Loucy (cell line): ENCODE measurements at regions not wholly inside any gene's neighbourhood (a gene's known extent, or its start where the extent isn't known, plus 50 kb on each side); places are given as distances from the start of the nearest gene placed in this dataset.

Experiments used
- H2AFZ ChIP-seq: fragments of 200-600 bp; sonication (generic); 2 replicates; pipeline ENCODE4 v1.6.0; 2016; ENCODE audit warnings: antibody characterized with exemption, mild to moderate bottlenecking, low read length, moderate library complexity
- H3F3A ChIP-seq: fragments of 200-600 bp; 2 replicates; pipeline ENCODE4 v1.6.0; 2016; ENCODE audit warnings: antibody characterized with exemption, low read depth, mild to moderate bottlenecking
- H3K27me3 ChIP-seq: fragments of 200-600 bp; sonication (generic); 2 replicates; pipeline ENCODE4 v1.6.1; 2014; ENCODE audit warnings: low read length, mild to moderate bottlenecking; ENCODE audit not compliant: insufficient read depth, poor library complexity, severe bottlenecking
- H3K36me3 ChIP-seq: fragments of 200-600 bp; sonication (generic); 2 replicates; pipeline ENCODE4 v1.6.1; 2016; ENCODE audit warnings: low read length; ENCODE audit not compliant: insufficient read depth
- H3K4me1 ChIP-seq: fragments of 200-600 bp; sonication (generic); 2 replicates; pipeline ENCODE4 v1.5.1; 2014; ENCODE audit warnings: low read length, mild to moderate bottlenecking; ENCODE audit not compliant: insufficient read depth, poor library complexity, severe bottlenecking
- H3K4me2 ChIP-seq: fragments of 200-600 bp; sonication (generic); 2 replicates; pipeline ENCODE4 v1.6.0; 2014; ENCODE audit warnings: antibody characterized with exemption, low read length, low read depth, mild to moderate bottlenecking; ENCODE audit not compliant: poor library complexity, severe bottlenecking
- H3K4me3 ChIP-seq: fragments of 200-600 bp; sonication (generic); 2 replicates; pipeline ENCODE4 v1.5.1; 2014; ENCODE audit warnings: low read length, mild to moderate bottlenecking, mixed read lengths; ENCODE audit not compliant: poor library complexity, severe bottlenecking
- H3K79me2 ChIP-seq: fragments of 200-600 bp; sonication (generic); 2 replicates; pipeline ENCODE4 v1.6.1; 2014; ENCODE audit warnings: low read length; ENCODE audit not compliant: insufficient read depth
- H3K9ac ChIP-seq: fragments of 200-600 bp; sonication (generic); 2 replicates; pipeline ENCODE4 v1.6.0; 2014; ENCODE audit warnings: mild to moderate bottlenecking, low read depth, low read length, moderate library complexity; ENCODE audit not compliant: poor library complexity, severe bottlenecking
- H3K9me2 ChIP-seq: fragments of 200-600 bp; sonication (generic); replicated peaks from 2 replicates; pipeline ENCODE4 v1.6.1; 2016; ENCODE audit warnings: low read depth, low read length, mixed read lengths
- H3K9me3 ChIP-seq: fragments of 200-600 bp; sonication (generic); 2 replicates; pipeline ENCODE4 v1.6.1; 2014; ENCODE audit warnings: mild to moderate bottlenecking, antibody characterized with exemption, low read length, low read depth; ENCODE audit not compliant: insufficient read depth
- H4K20me1 ChIP-seq: fragments of 200-600 bp; sonication (generic); 2 replicates; pipeline ENCODE4 v1.6.0; 2014; ENCODE audit warnings: antibody characterized with exemption, low read length, mild to moderate bottlenecking; ENCODE audit not compliant: insufficient read depth, poor library complexity, severe bottlenecking
- EZH2phosphoT487 ChIP-seq: fragments of 200-600 bp; IDR thresholded peaks from 2 replicates; pipeline ENCODE4 v1.6.1; 2018; ENCODE audit warnings: antibody characterized with exemption, mild to moderate bottlenecking, moderate library complexity, borderline replicate concordance
- TF ChIP-seq, protein P1 (sequence below): fragments of 200-600 bp; sonication (generic); conservative IDR thresholded peaks from 2 replicates; pipeline ENCODE4 v1.5.1; 2014; ENCODE audit warnings: mild to moderate bottlenecking, antibody characterized with exemption, low read length

DNA sequence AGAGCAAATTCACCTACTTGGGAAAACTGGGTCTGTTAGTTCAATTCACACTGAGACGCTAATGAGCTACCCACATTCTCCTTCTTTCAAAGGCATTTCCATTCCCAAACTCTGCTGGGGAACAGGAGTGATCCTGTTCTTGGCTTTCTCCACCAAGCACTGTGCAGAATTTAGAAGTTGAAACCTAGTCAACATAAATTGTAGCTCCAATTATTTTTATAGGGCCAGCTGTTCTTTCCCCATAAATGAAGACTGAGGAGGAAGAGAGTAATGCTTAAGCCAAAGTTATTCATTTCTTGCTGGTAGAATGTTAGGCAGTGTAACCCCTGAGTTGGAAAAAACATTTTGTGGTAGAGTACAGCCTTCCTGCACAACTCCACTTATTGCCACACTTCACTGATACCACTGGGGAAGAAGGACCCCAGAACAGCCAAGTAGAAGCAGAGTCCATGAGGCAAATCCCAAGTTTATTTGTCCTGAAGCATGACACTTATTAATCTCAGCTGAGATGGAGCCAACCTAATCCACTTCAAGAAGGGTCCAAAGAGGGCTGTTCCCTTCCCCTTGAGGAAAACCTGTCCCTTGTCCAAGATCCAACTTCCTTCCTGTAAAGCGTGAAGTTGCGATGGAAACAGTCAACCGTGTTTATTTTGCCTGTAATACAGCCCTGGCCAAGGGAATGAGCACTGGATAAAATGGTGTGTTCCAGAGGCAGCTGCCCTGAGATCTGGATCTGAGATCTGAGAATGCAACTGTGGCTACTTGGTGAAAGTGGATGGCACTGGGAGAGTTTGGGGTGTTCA is 151.8 kb downstream of the TBX5 start:
- no peak overlapping the region for H3K9ac ChIP-seq
- H3K4me1 ChIP-seq = no peaks in the 10 kb centered on the region
- TF ChIP-seq, protein P1, sequence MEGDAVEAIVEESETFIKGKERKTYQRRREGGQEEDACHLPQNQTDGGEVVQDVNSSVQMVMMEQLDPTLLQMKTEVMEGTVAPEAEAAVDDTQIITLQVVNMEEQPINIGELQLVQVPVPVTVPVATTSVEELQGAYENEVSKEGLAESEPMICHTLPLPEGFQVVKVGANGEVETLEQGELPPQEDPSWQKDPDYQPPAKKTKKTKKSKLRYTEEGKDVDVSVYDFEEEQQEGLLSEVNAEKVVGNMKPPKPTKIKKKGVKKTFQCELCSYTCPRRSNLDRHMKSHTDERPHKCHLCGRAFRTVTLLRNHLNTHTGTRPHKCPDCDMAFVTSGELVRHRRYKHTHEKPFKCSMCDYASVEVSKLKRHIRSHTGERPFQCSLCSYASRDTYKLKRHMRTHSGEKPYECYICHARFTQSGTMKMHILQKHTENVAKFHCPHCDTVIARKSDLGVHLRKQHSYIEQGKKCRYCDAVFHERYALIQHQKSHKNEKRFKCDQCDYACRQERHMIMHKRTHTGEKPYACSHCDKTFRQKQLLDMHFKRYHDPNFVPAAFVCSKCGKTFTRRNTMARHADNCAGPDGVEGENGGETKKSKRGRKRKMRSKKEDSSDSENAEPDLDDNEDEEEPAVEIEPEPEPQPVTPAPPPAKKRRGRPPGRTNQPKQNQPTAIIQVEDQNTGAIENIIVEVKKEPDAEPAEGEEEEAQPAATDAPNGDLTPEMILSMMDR = no peak
- no peak for TF ChIP-seq EZH2phosphoT487
- no peaks in the 10 kb centered on the region for H3K9me2 ChIP-seq
- H2AFZ ChIP-seq = no peak overlapping the region
- H3K36me3 ChIP-seq = no peaks in the 10 kb centered on the region
- H3K27me3 ChIP-seq = no peaks in the 10 kb centered on the region
- H3K4me3 ChIP-seq = no peak overlapping the region
- no peaks in the 10 kb centered on the region for H4K20me1 ChIP-seq
- H3K9me3 ChIP-seq = no peaks in the 10 kb centered on the region
- H3K79me2 ChIP-seq = no peaks in the 10 kb centered on the region
- H3F3A ChIP-seq = no peaks in the 10 kb centered on the region
- no peak overlapping the region for H3K4me2 ChIP-seq

DNA sequence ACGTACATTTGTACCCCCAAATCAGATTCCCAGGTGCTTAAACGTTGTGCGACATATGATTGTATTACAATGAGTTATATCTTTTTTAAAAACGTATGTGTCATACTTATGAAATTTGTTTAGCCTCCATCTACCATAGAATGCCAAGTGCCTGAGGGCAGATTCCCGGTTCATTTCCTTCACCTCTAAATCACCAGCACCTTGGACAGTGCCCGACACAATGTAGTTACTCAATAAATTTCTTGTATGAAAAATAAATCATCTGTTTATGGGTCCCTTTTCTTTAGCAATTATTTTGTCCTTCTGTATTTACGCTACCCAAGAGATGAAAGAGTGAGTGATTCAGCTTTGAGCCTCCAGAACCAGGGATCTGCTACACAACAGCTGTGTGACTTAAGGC is 157.4 kb downstream of the TBX5 start:
- H3K4me1 ChIP-seq = no peaks in the 10 kb centered on the region
- H3K27me3 ChIP-seq = no peaks in the 10 kb centered on the region
- no peak overlapping the region for H2AFZ ChIP-seq
- no peaks in the 10 kb centered on the region for H3K36me3 ChIP-seq
- no peaks in the 10 kb centered on the region; the same call in 1 of the 2 replicates for H3K9me3 ChIP-seq
- no peak overlapping the region for H3K4me2 ChIP-seq
- TF ChIP-seq, protein P1 = no peak
- TF ChIP-seq EZH2phosphoT487 = no peak
- H3F3A ChIP-seq = no peaks in the 10 kb centered on the region
- no peak overlapping the region for H3K4me3 ChIP-seq
- H3K79me2 ChIP-seq = no peaks in the 10 kb centered on the region
- H3K9ac ChIP-seq = no peak overlapping the region
- H3K9me2 ChIP-seq = no peaks in the 10 kb centered on the region
- H4K20me1 ChIP-seq = no peaks in the 10 kb centered on the region

DNA sequence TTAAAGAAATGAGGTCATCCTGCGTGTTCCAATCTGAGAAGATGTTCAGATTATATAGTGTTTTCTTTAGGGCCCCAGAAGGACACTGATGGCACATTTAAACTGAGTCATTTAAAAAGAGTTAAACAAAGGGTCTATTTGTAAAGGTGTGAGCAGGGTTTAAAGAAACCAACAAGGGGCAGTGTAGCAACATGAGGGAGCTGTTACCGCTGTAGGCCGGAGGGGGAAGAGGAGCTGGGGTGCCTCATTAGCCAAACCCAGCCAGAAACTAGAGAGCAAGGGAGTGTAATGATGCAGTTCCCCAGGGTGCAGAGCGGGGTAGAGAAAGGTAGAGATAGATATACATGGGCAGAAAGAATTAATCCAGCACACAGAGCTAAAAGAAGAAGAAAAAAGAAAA is 160.4 kb downstream of the TBX5 start:
- H3F3A ChIP-seq = no peaks in the 10 kb centered on the region
- no peak overlapping the region for H3K9ac ChIP-seq
- H3K4me1 ChIP-seq = no peaks in the 10 kb centered on the region
- H3K9me2 ChIP-seq = no peaks in the 10 kb centered on the region
- no peak overlapping the region for H3K4me2 ChIP-seq
- H2AFZ ChIP-seq = no peak overlapping the region
- no peaks in the 10 kb centered on the region for H3K79me2 ChIP-seq
- no peaks in the 10 kb centered on the region; the same call in 1 of the 2 replicates for H3K9me3 ChIP-seq
- H3K27me3 ChIP-seq = no peaks in the 10 kb centered on the region
- no peak overlapping the region for H3K4me3 ChIP-seq
- H4K20me1 ChIP-seq = no peaks in the 10 kb centered on the region
- TF ChIP-seq, protein P1 = no peak
- no peak for TF ChIP-seq EZH2phosphoT487
- H3K36me3 ChIP-seq = no peaks in the 10 kb centered on the region
